KMS-11 (cell line): ENCODE measurements at regions not wholly inside any gene's neighbourhood (a gene's known extent, or its start where the extent isn't known, plus 50 kb on each side); places are given as distances from the start of the nearest gene placed in this dataset.

Experiments used
- H2AFZ ChIP-seq: fragments of 200-600 bp; sonication (generic); 2 replicates; pipeline ENCODE4 v1.6.1; 2016; ENCODE audit warnings: antibody characterized with exemption, mixed run types, low read depth
- H3K27ac ChIP-seq: fragments of 200-600 bp; sonication (generic); 2 replicates; pipeline ENCODE4 v1.6.1; 2016; ENCODE audit warnings: mild to moderate bottlenecking, mixed run types
- H3K27me3 ChIP-seq: fragments of 200-600 bp; sonication (generic); 2 replicates; pipeline ENCODE4 v1.6.1; 2017; ENCODE audit warnings: mild to moderate bottlenecking, low read depth, mixed run types, moderate library complexity; ENCODE audit not compliant: insufficient read depth
- H3K36me3 ChIP-seq: fragments of 200-600 bp; sonication (generic); 2 replicates; pipeline ENCODE4 v1.6.1; 2017; ENCODE audit warnings: mild to moderate bottlenecking, mixed run types; ENCODE audit not compliant: insufficient read depth
- H3K4me1 ChIP-seq: fragments of 200-600 bp; sonication (generic); 2 replicates; pipeline ENCODE4 v1.6.1; 2016; ENCODE audit warnings: mild to moderate bottlenecking, low read depth, mixed run types; ENCODE audit not compliant: poor library complexity, severe bottlenecking
- H3K4me2 ChIP-seq: fragments of 200-600 bp; sonication (generic); 2 replicates; pipeline ENCODE4 v1.7.0; 2016; ENCODE audit warnings: mild to moderate bottlenecking, mixed run types
- H3K4me3 ChIP-seq: fragments of 200-600 bp; sonication (generic); IDR thresholded peaks from 2 replicates; pipeline ENCODE4 v1.6.1; 2017; ENCODE audit warnings: low read depth, low read length, mixed read lengths; ENCODE audit not compliant: insufficient read depth
- H3K79me2 ChIP-seq: fragments of 200-600 bp; sonication (generic); 2 replicates; pipeline ENCODE4 v1.6.1; 2016; ENCODE audit warnings: low read depth, mixed run types; ENCODE audit not compliant: insufficient read depth
- H3K9ac ChIP-seq: fragments of 200-600 bp; sonication (generic); 2 replicates; pipeline ENCODE4 v1.6.1; 2016; ENCODE audit warnings: mild to moderate bottlenecking, mixed run types
- H4K20me1 ChIP-seq: fragments of 200-600 bp; sonication (generic); 2 replicates; pipeline ENCODE4 v1.6.1; 2016; ENCODE audit warnings: mild to moderate bottlenecking, mixed run types; ENCODE audit not compliant: insufficient read depth
- CTCF ChIP-seq: fragments of 200-600 bp; sonication (generic); conservative IDR thresholded peaks from 2 replicates; pipeline ENCODE4 v1.6.1; 2017; ENCODE audit warnings: low read depth, mild to moderate bottlenecking, antibody characterized with exemption, low read length, moderate library complexity, mixed read lengths

DNA sequence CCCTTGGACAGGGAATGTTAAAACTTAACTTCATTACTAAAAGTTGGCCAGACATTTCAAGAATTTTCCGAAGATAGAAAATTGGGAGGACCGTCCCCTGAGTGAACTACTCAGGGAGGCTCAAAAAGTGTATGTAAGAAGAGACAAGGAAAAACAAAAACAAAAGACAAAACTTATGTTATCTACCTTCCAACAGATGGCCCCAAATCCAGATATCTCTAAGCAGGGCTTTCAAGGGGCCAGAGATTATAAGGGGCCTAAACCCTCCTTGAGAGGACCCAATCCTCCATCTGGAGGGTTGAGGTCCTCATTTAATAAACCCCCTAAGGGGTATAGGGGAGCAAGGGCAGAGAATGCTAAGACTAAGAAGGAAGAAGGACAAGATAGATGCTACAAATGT, 203.6 kb downstream of the SH2D4B start:
- Histone ChIP-seq H3K27ac (no peak overlapping the region), H2AFZ (no peak overlapping the region), H3K36me3 (no peaks in the 10 kb centered on the region), H3K4me3 (no peak overlapping the region), H3K27me3 (no peaks in the 10 kb centered on the region), H3K79me2 (no peaks in the 10 kb centered on the region), H3K9ac (no peak overlapping the region), H3K4me1 (no peaks in the 10 kb centered on the region), H3K4me2 (no peak overlapping the region), H4K20me1 (no peaks in the 10 kb centered on the region)
- TF ChIP-seq CTCF = no peak

- Histone ChIP-seq H3K4me2 (no peak overlapping the region), H2AFZ (no peak overlapping the region), H3K27me3 (no peaks in the 10 kb centered on the region), H3K9ac (no peak overlapping the region), H3K27ac (no peak overlapping the region), H3K4me3 (no peak overlapping the region), H3K4me1 (no peaks in the 10 kb centered on the region), H4K20me1 (no peaks in the 10 kb centered on the region), H3K79me2 (no peaks in the 10 kb centered on the region), H3K36me3 (no peaks in the 10 kb centered on the region)
- no peak for TF ChIP-seq CTCF
Measured at GRCh38 chr10:80750268-80750667, 212.6 kb downstream of the SH2D4B start.

DNA sequence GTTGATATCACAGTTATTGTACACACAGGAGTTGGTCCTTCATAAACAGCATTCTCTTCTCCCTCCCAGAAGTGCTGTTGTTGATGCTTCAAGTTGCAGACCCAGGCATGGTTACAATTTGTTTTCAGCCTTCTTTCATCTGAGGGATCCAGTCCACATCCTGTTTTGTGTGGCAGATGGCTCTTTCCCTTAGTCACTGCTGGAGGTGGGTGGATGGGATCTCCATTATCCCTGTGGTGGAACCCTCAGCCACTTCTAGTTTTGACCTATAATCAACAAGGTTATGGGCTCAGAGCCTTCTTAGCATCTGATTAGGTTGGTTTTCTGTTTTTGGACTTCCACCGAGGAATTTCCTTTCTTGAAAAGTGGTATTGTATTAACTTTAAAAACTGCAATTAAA, 214.2 kb downstream of the SH2D4B start:
- H3K4me2 ChIP-seq = no peak overlapping the region
- H4K20me1 ChIP-seq = no peaks in the 10 kb centered on the region
- H3K27me3 ChIP-seq = no peaks in the 10 kb centered on the region
- H3K4me3 ChIP-seq = no peak overlapping the region
- H3K4me1 ChIP-seq = no peaks in the 10 kb centered on the region
- H3K9ac ChIP-seq = no peak overlapping the region
- no peak for TF ChIP-seq CTCF
- H3K36me3 ChIP-seq = no peaks in the 10 kb centered on the region
- H3K27ac ChIP-seq = no peak overlapping the region
- no peak overlapping the region for H2AFZ ChIP-seq
- no peaks in the 10 kb centered on the region for H3K79me2 ChIP-seq

GRCh38 chr10:80753612-80754011, 215.9 kb downstream of the SH2D4B start:
- no peak overlapping the region for H3K4me2 ChIP-seq
- no peaks in the 10 kb centered on the region for H3K4me1 ChIP-seq
- H3K9ac ChIP-seq = no peak overlapping the region
- no peaks in the 10 kb centered on the region for H3K27me3 ChIP-seq
- H3K27ac ChIP-seq = no peak overlapping the region
- H2AFZ ChIP-seq = no peak overlapping the region
- no peak overlapping the region for H3K4me3 ChIP-seq
- no peaks in the 10 kb centered on the region for H4K20me1 ChIP-seq
- no peaks in the 10 kb centered on the region for H3K36me3 ChIP-seq
- no peak for TF ChIP-seq CTCF
- H3K79me2 ChIP-seq = no peaks in the 10 kb centered on the region

GRCh38 chr10:80755893-80756292, 218.2 kb downstream of the SH2D4B start:
- H3K79me2 ChIP-seq = no peaks in the 10 kb centered on the region
- no peak overlapping the region for H2AFZ ChIP-seq
- no peaks in the 10 kb centered on the region for H3K27me3 ChIP-seq
- no peak overlapping the region for H3K9ac ChIP-seq
- no peak overlapping the region for H3K4me2 ChIP-seq
- no peak overlapping the region for H3K27ac ChIP-seq
- H3K4me1 ChIP-seq = no peaks in the 10 kb centered on the region
- no peaks in the 10 kb centered on the region for H4K20me1 ChIP-seq
- H3K4me3 ChIP-seq = no peak overlapping the region
- H3K36me3 ChIP-seq = no peaks in the 10 kb centered on the region
- TF ChIP-seq CTCF = no peak
